ENCODE measurements at regions not wholly inside any gene's neighbourhood (a gene's known extent, or its start where the extent isn't known, plus 50 kb on each side); places are given as distances from the start of the nearest gene placed in this dataset.

- no peak for DNase-seq (ENCODE audit: low read depth, low spot score)
- in situ Hi-C loops (cut with HindIII; ENCODE audit: low pct_unique_long_range_greater_than_20kb, low sequenced_read_pairs) = no loop called here
These were observed 57.3 kb upstream of the DMRT1 start for GRCh38 chr9:784202-784601.

GRCh38 chr9:784916-785315 lies 56.6 kb upstream of the DMRT1 start:
- in situ Hi-C loops (cut with HindIII; ENCODE audit: low pct_unique_long_range_greater_than_20kb, low sequenced_read_pairs) = no loop called here
- no peak for DNase-seq (ENCODE audit: low read depth, low spot score)

GRCh38 chr9:785997-786396 lies 55.5 kb upstream of the DMRT1 start:
- no peak for DNase-seq (ENCODE audit: low read depth, low spot score)
- in situ Hi-C loops (cut with HindIII; ENCODE audit: low pct_unique_long_range_greater_than_20kb, low sequenced_read_pairs) = no loop called here

- in situ Hi-C loops (cut with HindIII; ENCODE audit: low pct_unique_long_range_greater_than_20kb, low sequenced_read_pairs) = no loop called here
- DNase-seq (ENCODE audit: low read depth, low spot score) = no peak
These were observed 55.1 kb upstream of the DMRT1 start for GRCh38 chr9:786405-786804.

- in situ Hi-C loops (cut with HindIII; ENCODE audit: low pct_unique_long_range_greater_than_20kb, low sequenced_read_pairs) = no loop called here
These were observed 52.7 kb upstream of the DMRT1 start for GRCh38 chr9:788777-789176.

More at GRCh38 chr9:788777-789176, 52.7 kb upstream of the DMRT1 start:
- DNase-seq (ENCODE audit: low read depth, low spot score) = no peak

Small RNA genes lying in the stretch of these regions (small RNA-seq; reads per million reads assigned to genes)
- 0 reads per million in 2 experiments for gene AL392089.1
- gene RNU6-1327P = 0 reads per million in 2 experiments
